ENCODE measurements at regions not wholly inside any gene's neighbourhood (a gene's known extent, or its start where the extent isn't known, plus 50 kb on each side); places are given as distances from the start of the nearest gene placed in this dataset.

DNA sequence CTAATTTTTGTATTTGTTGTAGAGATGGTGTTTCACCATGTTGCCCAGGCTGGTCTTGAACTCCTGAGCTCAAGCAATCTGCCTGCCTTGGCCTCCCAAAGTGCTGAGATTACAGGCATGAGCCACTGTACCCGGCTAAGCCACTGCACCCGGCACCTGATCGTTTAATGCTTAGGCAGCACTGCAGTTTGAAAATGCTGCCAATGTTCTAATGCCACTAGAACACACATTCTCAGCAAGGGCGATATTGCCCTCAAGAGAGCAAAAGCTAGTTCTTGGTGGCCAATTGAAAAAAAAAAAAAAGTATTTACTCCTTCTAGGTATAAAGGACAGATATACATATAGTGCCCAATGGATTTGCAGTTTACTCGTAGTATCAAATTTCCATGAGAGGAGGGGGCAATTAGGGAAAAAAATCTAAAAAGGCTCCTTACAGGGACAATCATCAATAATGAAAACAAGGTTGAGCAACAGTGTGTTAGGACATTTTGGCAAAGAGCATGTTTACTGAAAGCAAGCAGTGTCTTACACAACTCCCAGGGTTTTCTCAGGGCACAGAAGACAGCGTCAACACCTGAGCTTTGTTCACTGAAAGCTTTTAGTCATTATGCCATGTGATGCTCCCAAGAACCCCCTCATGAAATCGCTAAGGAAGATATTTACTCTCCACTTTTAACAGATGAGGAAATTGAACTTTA, 199.9 kb upstream of the PKDCC start:
- no peak for TF ChIP-seq CTCF (conservative IDR thresholded peaks at IDR 0.05 in 1 of 2, IDR thresholded peaks at IDR 0.05 in 1 of 2; ENCODE audit: extremely low read depth in 1 of 2, insufficient read depth in 1 of 2, low read depth in 1 of 2, low read length in 2 of 2)
- TF ChIP-seq EZH2 (IDR thresholded peaks at IDR 0.05; ENCODE audit: borderline replicate concordance, low read length): no peak

Data from mammary epithelial cell (primary cell).